RWPE2 (cell line): ENCODE measurements at regions not wholly inside any gene's neighbourhood (a gene's known extent, or its start where the extent isn't known, plus 50 kb on each side); places are given as distances from the start of the nearest gene placed in this dataset.

Source experiments
- ATAC-seq: fragments of 200-7000 bp; cut with Tn5 transposase; 3 replicates; pipeline ENCODE4 v1.9.1; 2021; ENCODE audit warnings: low read depth
- DNase-seq: peaks from one replicate; pipeline ENCODE4 v3.0.0-alpha.2; 2020; ENCODE audit warnings: low spot score
- H3K27ac ChIP-seq: fragments of 450-650 bp; 2 replicates; pipeline ENCODE4 v1.5.1; 2017; ENCODE audit warnings: mild to moderate bottlenecking; ENCODE audit not compliant: poor library complexity, severe bottlenecking
- H3K27me3 ChIP-seq: fragments of 250-450 bp; sonication (Bioruptor Pico); 2 replicates; pipeline ENCODE4 v1.5.1; 2021; ENCODE audit warnings: mild to moderate bottlenecking, moderate library complexity; ENCODE audit not compliant: insufficient read depth, poor library complexity, severe bottlenecking
- H3K36me3 ChIP-seq: fragments of 250-450 bp; sonication (Bioruptor Pico); 2 replicates; pipeline ENCODE4 v1.5.1; 2020; ENCODE audit warnings: low read depth, mild to moderate bottlenecking, moderate library complexity
- H3K4me1 ChIP-seq: fragments of 250-450 bp; sonication (Bioruptor Pico); 2 replicates; pipeline ENCODE4 v1.5.1; 2021; ENCODE audit warnings: mild to moderate bottlenecking, moderate library complexity; ENCODE audit not compliant: insufficient read depth, poor library complexity, severe bottlenecking
- H3K4me3 ChIP-seq: fragments of 250-450 bp; sonication (Bioruptor Pico); 2 replicates; pipeline ENCODE4 v1.5.1; 2021; ENCODE audit warnings: mild to moderate bottlenecking, moderate library complexity; ENCODE audit not compliant: severe bottlenecking
- H3K9me3 ChIP-seq: fragments of 250-450 bp; sonication (Bioruptor Pico); 2 replicates; pipeline ENCODE4 v1.5.1; 2021; ENCODE audit warnings: mild to moderate bottlenecking, moderate library complexity; ENCODE audit not compliant: severe bottlenecking
- TF ChIP-seq, protein P1 (sequence below): fragments of 450-650 bp; IDR thresholded peaks from one replicate; pipeline ENCODE4 v1.5.1; 2017; ENCODE audit warnings: mild to moderate bottlenecking, moderate library complexity; ENCODE audit not compliant: poor library complexity, severe bottlenecking

DNA sequence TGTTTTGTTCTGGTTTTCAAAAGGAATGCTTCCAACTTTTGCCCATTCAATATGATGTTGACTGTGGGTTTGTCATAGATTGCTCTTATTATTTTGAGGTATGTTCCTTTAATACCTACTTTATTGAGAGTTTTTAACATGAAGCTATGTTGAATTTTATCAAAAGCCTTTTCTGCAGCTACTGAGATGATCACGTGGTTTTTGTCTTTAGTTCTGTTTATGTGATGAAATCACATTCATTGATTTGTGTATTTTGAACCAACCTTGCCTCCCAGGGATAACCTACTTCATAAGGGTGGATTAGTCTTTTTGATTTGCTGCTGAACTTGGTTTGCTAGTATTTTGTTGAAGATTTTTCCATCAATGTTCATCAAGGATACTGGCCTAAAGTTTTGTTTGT lies 92.7 kb upstream of the TCF21 start:
- ATAC-seq (no peak), DNase-seq (no peak)
- Histone ChIP-seq H3K4me1 (no peaks in the 10 kb centered on the region), H3K27ac (no peak overlapping the region), H3K9me3 (no peaks in the 10 kb centered on the region), H3K27me3 (no peaks in the 10 kb centered on the region), H3K4me3 (no peak overlapping the region), H3K36me3 (no peaks in the 10 kb centered on the region)
- TF ChIP-seq, protein P1, sequence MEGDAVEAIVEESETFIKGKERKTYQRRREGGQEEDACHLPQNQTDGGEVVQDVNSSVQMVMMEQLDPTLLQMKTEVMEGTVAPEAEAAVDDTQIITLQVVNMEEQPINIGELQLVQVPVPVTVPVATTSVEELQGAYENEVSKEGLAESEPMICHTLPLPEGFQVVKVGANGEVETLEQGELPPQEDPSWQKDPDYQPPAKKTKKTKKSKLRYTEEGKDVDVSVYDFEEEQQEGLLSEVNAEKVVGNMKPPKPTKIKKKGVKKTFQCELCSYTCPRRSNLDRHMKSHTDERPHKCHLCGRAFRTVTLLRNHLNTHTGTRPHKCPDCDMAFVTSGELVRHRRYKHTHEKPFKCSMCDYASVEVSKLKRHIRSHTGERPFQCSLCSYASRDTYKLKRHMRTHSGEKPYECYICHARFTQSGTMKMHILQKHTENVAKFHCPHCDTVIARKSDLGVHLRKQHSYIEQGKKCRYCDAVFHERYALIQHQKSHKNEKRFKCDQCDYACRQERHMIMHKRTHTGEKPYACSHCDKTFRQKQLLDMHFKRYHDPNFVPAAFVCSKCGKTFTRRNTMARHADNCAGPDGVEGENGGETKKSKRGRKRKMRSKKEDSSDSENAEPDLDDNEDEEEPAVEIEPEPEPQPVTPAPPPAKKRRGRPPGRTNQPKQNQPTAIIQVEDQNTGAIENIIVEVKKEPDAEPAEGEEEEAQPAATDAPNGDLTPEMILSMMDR = no peak

DNA sequence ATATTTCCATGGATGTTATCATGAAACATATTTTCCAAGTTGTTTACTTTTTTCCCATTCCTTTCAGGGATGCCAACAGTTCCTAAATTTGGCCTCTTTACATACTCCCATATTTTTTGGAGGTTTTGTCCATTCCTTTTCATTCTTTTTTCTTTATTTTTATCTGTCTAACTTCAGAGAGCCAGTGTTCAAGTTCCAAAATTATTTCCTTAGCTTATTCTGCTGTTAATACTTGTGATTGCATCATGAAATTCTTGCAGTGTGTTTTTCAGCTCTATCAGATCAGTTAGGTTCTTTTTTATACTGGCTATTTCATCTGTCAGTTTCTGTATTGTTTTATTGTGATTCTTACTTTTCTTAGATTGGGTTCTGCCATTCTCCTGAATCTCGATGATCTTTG lies 89.9 kb upstream of the TCF21 start:
- H3K27me3 ChIP-seq = no peaks in the 10 kb centered on the region
- DNase-seq = no peak

DNA sequence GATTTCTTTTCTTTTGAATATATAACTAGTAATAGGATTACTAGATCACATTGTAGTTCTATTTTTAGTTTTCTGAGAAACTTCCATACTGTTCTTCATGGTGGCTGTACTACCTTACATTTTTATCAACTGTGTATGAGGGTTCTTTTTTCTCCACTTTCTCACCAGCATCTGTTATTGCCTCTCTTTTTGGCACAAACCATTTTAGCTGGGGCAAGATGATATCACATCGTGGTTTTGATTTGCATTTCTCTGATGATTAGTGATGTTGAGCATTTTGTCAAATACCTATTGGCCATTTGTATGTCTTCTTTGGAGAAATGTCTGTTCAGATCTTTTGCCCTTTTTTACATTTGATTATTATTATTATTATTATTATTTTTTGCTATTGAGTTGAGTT lies 86.1 kb upstream of the TCF21 start:
- no peak overlapping the region for H3K4me3 ChIP-seq
- H3K27me3 ChIP-seq = no peaks in the 10 kb centered on the region
- no peaks in the 10 kb centered on the region for H3K36me3 ChIP-seq
- H3K9me3 ChIP-seq = no peaks in the 10 kb centered on the region
- TF ChIP-seq, protein P1 = no peak
- H3K27ac ChIP-seq = no peak overlapping the region
- ATAC-seq (no peak), DNase-seq (no peak)
- no peaks in the 10 kb centered on the region for H3K4me1 ChIP-seq

More for the DNA sequence above, 89.9 kb upstream of the TCF21 start:
- H3K9me3 ChIP-seq = no peaks in the 10 kb centered on the region
- H3K4me3 ChIP-seq = no peak overlapping the region
- no peaks in the 10 kb centered on the region for H3K36me3 ChIP-seq
- H3K27ac ChIP-seq = no peak overlapping the region
- no peak for ATAC-seq
- TF ChIP-seq, protein P1 = no peak
- H3K4me1 ChIP-seq = no peaks in the 10 kb centered on the region

DNA sequence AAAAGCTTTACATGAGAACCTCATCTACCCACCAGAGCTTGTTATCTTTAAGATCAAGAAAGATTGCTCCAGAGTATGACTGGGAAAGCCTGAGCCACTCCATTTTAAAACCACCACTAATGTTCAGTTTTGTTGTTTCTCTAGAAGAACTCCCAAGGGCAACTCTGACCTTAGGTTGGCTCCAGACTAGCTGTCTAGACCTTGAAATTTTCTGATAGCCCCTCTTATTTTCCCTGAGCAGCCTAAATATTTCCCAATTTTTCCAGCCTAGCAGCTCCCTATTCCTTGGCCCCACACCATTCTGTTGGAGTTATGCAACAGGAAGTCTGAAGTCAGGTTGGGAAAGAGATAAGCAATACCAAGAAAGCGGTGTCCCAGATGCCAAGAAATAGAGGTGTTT lies 84.6 kb upstream of the TCF21 start:
- Histone ChIP-seq H3K27me3 (no peaks in the 10 kb centered on the region), H3K9me3 (no peaks in the 10 kb centered on the region), H3K4me1 (no peaks in the 10 kb centered on the region), H3K4me3 (no peak overlapping the region), H3K27ac (no peak overlapping the region), H3K36me3 (no peaks in the 10 kb centered on the region)
- ATAC-seq = no peak
- DNase-seq = no peak
- TF ChIP-seq, protein P1 = no peak

DNA sequence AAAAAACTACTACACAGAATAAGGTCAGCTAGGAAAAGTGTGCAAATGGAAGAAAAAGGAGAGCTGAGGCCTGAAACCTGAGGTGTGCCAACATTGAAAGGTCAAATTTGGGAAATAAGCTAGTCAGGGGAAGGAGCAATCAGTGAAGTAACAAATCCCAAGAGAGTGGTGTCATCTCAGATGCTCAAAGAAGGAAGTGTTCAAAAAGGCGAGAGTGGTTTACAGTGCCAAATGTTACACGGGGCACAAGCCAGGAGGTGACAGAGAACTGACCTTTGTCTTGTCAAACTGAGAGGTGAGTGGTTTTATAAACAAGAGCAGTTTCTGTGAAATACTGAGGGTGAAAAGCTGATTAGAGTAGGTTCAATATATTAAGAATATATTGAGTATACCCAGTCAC lies 83.0 kb upstream of the TCF21 start:
- H3K4me1 ChIP-seq = no peaks in the 10 kb centered on the region
- no peaks in the 10 kb centered on the region for H3K9me3 ChIP-seq
- no peaks in the 10 kb centered on the region for H3K27me3 ChIP-seq
- no peak for ATAC-seq
- no peak for DNase-seq
- no peaks in the 10 kb centered on the region for H3K36me3 ChIP-seq
- H3K4me3 ChIP-seq = no peak overlapping the region
- TF ChIP-seq, protein P1 = no peak
- H3K27ac ChIP-seq = no peak overlapping the region
